Mesothelial cell of epicardium (in vitro differentiated cells): ENCODE measurements at regions not wholly inside any gene's neighbourhood (a gene's known extent, or its start where the extent isn't known, plus 50 kb on each side); places are given as distances from the start of the nearest gene placed in this dataset.
A peak's percentile ranks its signal among the peaks of the same experiment; 100 is the strongest.

ENCODE experiments used
- DNase-seq, 2 experiments: peaks; one replicate each; pipeline ENCODE4 v3.0.0; 2021; ENCODE audit warnings: low spot score in 2 of 2; ENCODE audit not compliant: unreplicated experiment in 2 of 2
- H3K27ac Mint-ChIP-seq: 2 replicates; pipeline ENCODE4 v1.8.0; 2021; ENCODE audit warnings: mixed read lengths
- H3K27me3 Mint-ChIP-seq: 2 replicates; pipeline ENCODE4 v1.8.0; 2021; ENCODE audit warnings: low read depth, mixed read lengths
- H3K36me3 Mint-ChIP-seq: 2 replicates; pipeline ENCODE4 v1.8.0; 2021; ENCODE audit warnings: mixed read lengths
- H3K4me1 Mint-ChIP-seq: 2 replicates; pipeline ENCODE4 v1.8.0; 2021; ENCODE audit warnings: mixed read lengths
- H3K4me3 Mint-ChIP-seq: 2 replicates; pipeline ENCODE4 v1.8.0; 2021; ENCODE audit warnings: mild to moderate bottlenecking, moderate library complexity, mixed read lengths
- H3K9me3 Mint-ChIP-seq: 2 replicates; pipeline ENCODE4 v1.8.0; 2021; ENCODE audit warnings: mixed read lengths
- CTCF ChIP-seq: fragments of 200-600 bp; sonication (generic); IDR thresholded peaks from one replicate; pipeline ENCODE4 v1.5.0; 2021; ENCODE audit warnings: antibody characterized with exemption; ENCODE audit not compliant: unreplicated experiment

GRCh38 chr1:221606256-221606655 lies 135.6 kb downstream of the DUSP10 start:
- Mint-ChIP-seq H3K9me3 (peaks cover 4% of the 10 kb centered on the region), H3K36me3 (no peaks in the 10 kb centered on the region), H3K4me3 (no peak overlapping the region), H3K4me1 (peaks cover 4% of the 10 kb centered on the region), H3K27me3 (no peaks in the 10 kb centered on the region), H3K27ac (no peak overlapping the region)
- TF ChIP-seq CTCF = no peak
- DNase-seq = no peak

DNA sequence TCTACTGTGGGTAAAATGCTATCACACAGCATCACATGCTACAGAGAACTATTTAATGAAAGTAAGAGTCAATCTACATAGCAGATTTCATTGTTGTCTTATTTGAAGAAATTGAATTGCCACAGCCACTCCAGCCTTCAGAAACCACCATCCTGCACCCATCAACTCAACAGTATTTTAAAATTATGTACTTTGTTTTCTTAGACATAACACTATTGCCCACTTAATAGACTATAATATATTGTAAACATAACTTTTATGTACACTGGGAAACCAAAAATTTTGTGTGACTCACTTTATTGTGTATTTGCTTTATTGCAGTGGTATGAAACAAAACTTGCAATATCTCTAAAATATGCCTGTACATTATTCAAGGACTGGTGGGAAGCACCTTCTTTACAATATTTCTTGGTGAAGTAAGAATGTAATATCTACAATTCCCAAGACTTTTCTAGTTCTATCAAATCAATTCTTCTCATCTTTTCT lies 133.0 kb downstream of the DUSP10 start:
- no peaks in the 10 kb centered on the region for H3K36me3 Mint-ChIP-seq
- H3K27me3 Mint-ChIP-seq = no peaks in the 10 kb centered on the region
- no peak overlapping the region for H3K27ac Mint-ChIP-seq
- H3K9me3 Mint-ChIP-seq = peaks cover 4% of the 10 kb centered on the region
- DNase-seq = no peak
- H3K4me1 Mint-ChIP-seq = peaks cover 17% of the 10 kb centered on the region
- no peak overlapping the region for H3K4me3 Mint-ChIP-seq
- TF ChIP-seq CTCF = no peak

DNA sequence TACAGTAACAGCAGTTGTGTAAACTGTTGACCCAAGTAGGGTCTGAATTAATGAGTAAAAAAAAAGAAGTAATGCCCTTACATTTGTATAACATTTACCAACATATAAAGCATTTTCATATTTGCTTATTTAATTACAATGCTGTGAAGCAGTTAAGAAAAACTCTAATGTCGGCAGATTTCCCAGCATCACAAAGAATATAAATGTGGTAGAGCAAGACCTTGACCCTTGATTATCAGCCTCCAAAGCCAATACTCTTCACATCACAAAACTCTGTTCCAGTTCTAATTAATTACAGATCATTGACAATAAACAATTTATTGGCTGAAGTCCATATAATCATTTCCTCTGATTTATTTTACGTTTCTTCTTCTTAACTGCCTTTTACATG lies 130.2 kb downstream of the DUSP10 start:
- H3K36me3 Mint-ChIP-seq = no peaks in the 10 kb centered on the region
- no peak for TF ChIP-seq CTCF
- peaks cover 4% of the 10 kb centered on the region for H3K9me3 Mint-ChIP-seq
- H3K27me3 Mint-ChIP-seq = no peaks in the 10 kb centered on the region
- H3K27ac Mint-ChIP-seq = peak overlapping the region; percentile 45
- DNase-seq = no peak
- H3K4me1 Mint-ChIP-seq = peaks cover 13% of the 10 kb centered on the region
- H3K4me3 Mint-ChIP-seq = no peak overlapping the region

DNA sequence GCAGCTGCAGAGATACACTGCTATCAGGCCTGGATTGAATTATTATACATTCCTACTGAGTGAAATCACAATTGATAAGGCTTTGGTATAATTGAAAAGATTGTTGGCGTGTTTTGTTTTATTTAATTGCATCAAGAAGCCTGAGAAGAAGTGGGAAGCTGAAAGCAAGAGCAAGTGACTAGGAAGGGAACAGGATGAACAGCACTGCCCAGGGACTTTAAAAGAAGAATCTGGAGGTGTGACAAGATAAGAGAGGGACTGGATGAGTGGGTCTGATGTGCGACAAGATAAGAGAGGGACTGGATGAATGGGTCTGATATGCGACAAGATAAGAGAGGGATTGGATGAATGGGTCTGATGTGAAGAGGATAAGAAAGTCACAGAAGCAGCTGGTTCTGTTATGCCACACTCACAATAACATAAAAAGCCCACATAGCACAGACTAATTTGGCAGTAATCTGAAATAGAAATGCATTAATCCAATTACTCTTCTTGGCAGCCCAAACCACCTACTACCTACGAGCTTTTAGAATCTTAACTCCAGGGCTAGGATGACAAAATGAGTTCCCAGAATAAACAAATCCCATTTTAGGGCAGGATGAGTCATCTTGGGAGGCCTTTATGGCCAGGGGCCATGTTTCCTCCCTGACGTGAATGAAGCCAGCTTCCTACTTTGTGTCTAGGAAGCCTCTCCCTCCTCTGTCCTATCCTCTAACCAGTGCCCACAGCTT lies 129.7 kb downstream of the DUSP10 start:
- Mint-ChIP-seq H3K4me3 (no peak overlapping the region), H3K27ac (peak overlapping the region; percentile 66), H3K27me3 (no peaks in the 10 kb centered on the region), H3K9me3 (peaks cover 4% of the 10 kb centered on the region), H3K4me1 (peaks cover 13% of the 10 kb centered on the region), H3K36me3 (no peaks in the 10 kb centered on the region)
- DNase-seq = no peak
- TF ChIP-seq CTCF = no peak

GRCh38 chr1:221620437-221621384 lies 121.2 kb downstream of the DUSP10 start:
- no peak for TF ChIP-seq CTCF

More at GRCh38 chr1:221620437-221621384, 121.2 kb downstream of the DUSP10 start:
- no peaks in the 10 kb centered on the region for H3K27me3 Mint-ChIP-seq
- H3K4me3 Mint-ChIP-seq = no peak overlapping the region
- peaks cover 5% of the 10 kb centered on the region for H3K4me1 Mint-ChIP-seq
- no peak for DNase-seq
- H3K27ac Mint-ChIP-seq = no peak overlapping the region
- no peaks in the 10 kb centered on the region for H3K36me3 Mint-ChIP-seq
- peaks cover 24% of the 10 kb centered on the region for H3K9me3 Mint-ChIP-seq
